Superior temporal gyrus (tissue), 1 donor: ENCODE measurements at regions not wholly inside any gene's neighbourhood (a gene's known extent, or its start where the extent isn't known, plus 50 kb on each side); places are given as distances from the start of the nearest gene placed in this dataset.

Experiments
- DNase-seq: peaks from one replicate; pipeline ENCODE4 v3.0.0-alpha.2; 2016; ENCODE audit errors: extremely low spot score

GRCh38 chr4:89599026-89599425 is 237.9 kb downstream of the SNCA start:
- no peak for DNase-seq

GRCh38 chr4:89598602-89599001 is 238.4 kb downstream of the SNCA start:
- DNase-seq, result no peak

GRCh38 chr4:89595125-89595789 is 241.7 kb downstream of the SNCA start:
- no peak for DNase-seq

- no peak for DNase-seq
Measured at GRCh38 chr4:89590128-89590527, 246.8 kb downstream of the SNCA start.

GRCh38 chr4:89588421-89588820 is 248.5 kb downstream of the SNCA start:
- no peak for DNase-seq

- no peak for DNase-seq
Measured at GRCh38 chr4:89587364-89587763, 249.6 kb downstream of the SNCA start.

GRCh38 chr4:89586864-89587263 is 250.1 kb downstream of the SNCA start:
- DNase-seq, result peak; percentile 60

- no peak for DNase-seq
Measured at GRCh38 chr4:89586318-89586717, 250.6 kb downstream of the SNCA start.

- no peak for DNase-seq
Measured at GRCh38 chr4:89582756-89583505, 254.0 kb downstream of the SNCA start.

- DNase-seq, result no peak
Measured at GRCh38 chr4:89579771-89580170, 257.2 kb downstream of the SNCA start.

- no peak for DNase-seq
Measured at GRCh38 chr4:89576246-89576645, 260.7 kb downstream of the SNCA start.

GRCh38 chr4:89575840-89576239 is 261.1 kb downstream of the SNCA start:
- DNase-seq, result no peak

GRCh38 chr4:89574176-89574575 is 262.8 kb downstream of the SNCA start:
- no peak for DNase-seq

- no peak for DNase-seq
Measured at GRCh38 chr4:89573656-89574055, 263.3 kb downstream of the SNCA start.

GRCh38 chr4:89572224-89572858 is 264.6 kb downstream of the SNCA start:
- DNase-seq, result no peak

GRCh38 chr4:89570931-89571330 is 263.3 kb upstream of the GPRIN3 start:
- DNase-seq, result no peak

- no peak for DNase-seq
Measured at GRCh38 chr4:89567936-89568335, 260.3 kb upstream of the GPRIN3 start.

- no peak for DNase-seq
Measured at GRCh38 chr4:89563431-89563830, 255.8 kb upstream of the GPRIN3 start.

GRCh38 chr4:89562746-89563145 is 255.1 kb upstream of the GPRIN3 start:
- DNase-seq, result no peak

- no peak for DNase-seq
Measured at GRCh38 chr4:89561048-89561447, 253.4 kb upstream of the GPRIN3 start.

GRCh38 chr4:89558147-89558546 is 250.5 kb upstream of the GPRIN3 start:
- DNase-seq, result no peak

GRCh38 chr4:89556601-89557305 is 249.2 kb upstream of the GPRIN3 start:
- DNase-seq, result no peak
